ENCODE measurements at regions not wholly inside any gene's neighbourhood (a gene's known extent, or its start where the extent isn't known, plus 50 kb on each side); places are given as distances from the start of the nearest gene placed in this dataset.

DNA sequence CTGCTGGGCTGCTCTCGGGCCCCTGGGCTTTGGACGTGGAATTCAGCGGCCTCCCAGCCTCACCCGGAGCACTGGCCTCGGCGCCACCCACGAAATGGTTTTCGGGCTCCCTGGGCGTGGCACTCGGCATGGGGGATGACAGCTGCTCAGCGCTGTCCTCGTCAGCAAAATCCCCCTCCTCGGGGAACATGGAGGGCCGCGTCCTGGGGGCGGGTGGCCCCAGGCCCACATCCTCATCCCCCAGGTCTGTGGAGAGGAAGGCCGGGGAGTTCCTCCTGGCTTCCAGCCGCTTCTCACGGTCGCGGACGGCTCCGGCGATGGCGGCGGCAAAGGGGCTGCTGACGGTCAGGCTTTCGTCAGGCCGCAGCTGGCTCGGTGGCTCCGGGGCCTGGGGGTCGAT, 88.4 kb downstream of the CTTN start:
- no peak for DNase-seq (ENCODE audit: extremely low read depth in 1 of 2, low read depth in 1 of 2)

- DNase-seq (ENCODE audit: extremely low read depth in 1 of 2, low read depth in 1 of 2), result no peak
Observed at GRCh38 chr11:70487160-70487559, 88.8 kb downstream of the CTTN start.

- DNase-seq (ENCODE audit: extremely low read depth in 1 of 2, low read depth in 1 of 2), result no peak
Observed at GRCh38 chr11:70487756-70488155, 89.4 kb downstream of the CTTN start.

DNA sequence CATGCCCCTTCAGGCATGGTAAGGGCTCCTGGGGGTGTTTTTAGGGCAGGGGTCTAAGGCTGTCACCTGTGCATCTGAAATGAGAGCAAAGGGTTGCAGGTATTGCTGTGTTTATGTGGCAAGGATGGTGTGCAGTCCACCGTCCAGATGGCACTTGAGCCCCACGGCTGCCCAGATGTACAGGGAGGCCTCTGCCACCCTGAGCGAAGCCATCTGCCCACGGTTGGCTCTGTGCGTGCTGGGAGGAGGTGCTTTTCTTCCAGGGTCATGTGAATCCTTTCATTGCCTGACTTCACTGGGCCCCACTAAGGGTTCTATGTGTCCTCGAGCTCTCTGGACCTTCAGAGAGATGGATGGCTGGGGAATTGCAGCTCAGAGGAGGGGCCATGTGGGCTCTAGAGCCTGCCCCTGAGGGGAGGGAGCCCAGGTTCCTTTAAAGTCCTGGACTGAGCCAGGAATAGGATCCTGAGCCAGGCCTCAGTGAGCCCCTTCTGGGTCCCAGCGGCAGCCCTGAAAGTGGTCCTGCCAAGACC, 89.9 kb downstream of the CTTN start:
- DNase-seq (ENCODE audit: extremely low read depth in 1 of 2, low read depth in 1 of 2), result no peak

DNA sequence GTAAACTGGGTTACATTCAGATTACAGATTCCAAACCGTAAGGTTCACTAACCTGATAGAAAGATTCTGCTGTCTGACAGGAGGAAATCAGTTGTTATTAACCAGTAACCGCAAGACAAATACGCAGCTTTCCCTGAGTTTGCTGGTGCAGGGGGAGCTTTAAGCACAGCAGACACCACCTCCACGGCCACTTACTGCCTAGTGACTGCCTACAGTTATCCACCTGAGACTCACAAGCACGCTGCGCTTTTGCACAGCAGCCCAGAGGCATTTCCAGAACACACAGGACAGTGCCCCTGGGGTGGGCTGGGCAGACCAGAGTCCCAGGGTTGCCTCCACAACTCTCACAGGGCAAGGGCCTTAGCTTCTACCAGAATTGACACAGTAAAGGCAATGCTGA, 90.9 kb downstream of the CTTN start:
- no peak for DNase-seq (ENCODE audit: extremely low read depth in 1 of 2, low read depth in 1 of 2)

DNA sequence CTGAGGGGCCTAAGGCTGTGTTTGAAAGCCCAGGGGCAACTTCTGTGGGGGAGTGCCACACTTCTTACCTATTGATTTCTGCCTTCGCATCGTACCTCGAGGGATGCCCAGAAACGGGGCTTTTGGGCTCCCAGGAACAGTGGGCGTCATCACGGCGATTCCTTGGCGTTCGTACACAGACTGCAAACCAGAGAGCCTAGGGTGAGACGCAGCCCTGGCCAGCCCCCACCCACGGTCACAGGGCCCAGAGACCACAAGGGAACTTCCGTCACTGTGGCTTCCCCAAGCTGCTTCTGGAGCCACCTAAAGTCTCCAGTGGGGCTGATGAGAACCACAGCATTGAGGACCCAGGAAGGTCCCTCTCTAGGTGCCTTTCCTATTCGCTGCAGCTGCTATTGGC, 91.9 kb downstream of the CTTN start:
- no peak for DNase-seq (ENCODE audit: extremely low read depth in 1 of 2, low read depth in 1 of 2)

DNA sequence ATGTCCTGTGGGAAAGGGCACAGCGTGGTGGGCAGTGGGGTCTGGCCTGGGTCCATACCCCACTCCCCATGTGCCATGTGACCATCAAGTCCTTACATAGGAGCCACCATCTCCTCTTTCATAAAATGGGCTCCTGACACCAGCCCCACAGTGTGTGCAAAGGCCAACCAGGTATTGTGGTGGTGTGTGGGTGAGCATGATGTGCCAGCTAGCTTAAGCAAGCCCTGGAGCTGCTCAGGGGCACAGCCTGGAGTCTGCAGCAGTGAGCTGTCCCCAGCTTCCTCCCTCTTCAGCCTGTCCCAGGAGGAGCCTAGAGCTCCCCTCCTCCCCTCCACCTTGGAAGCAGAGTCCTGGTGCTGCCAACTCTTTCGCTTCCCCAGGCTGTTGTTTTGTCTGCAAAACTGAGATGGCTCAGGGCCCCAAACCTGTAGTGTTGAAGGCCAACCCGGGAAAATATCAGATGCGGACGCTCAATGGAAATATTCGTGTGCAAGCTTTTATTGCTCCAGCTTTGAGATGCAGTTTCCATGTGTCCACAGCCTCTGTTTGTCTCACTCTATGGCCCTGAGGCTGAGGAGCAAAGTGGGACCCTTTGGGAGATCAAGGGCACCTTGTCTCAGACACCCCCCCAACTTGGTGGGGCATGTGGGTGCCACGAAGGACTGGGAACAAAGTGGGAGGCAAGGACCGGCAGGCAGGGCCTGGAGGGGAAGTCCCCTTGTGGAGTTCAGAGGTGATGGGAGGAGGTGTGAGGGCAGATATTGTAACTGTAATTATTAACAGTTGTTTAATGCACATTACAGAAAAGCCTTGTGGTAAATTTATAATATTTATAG, 92.6 kb downstream of the CTTN start:
- no peak for DNase-seq (ENCODE audit: extremely low read depth in 1 of 2, low read depth in 1 of 2)

GRCh38 chr11:70491696-70492472, 93.6 kb downstream of the CTTN start:
- DNase-seq (ENCODE audit: extremely low read depth in 1 of 2, low read depth in 1 of 2), result no peak

GRCh38 chr11:70493089-70493474, 94.8 kb downstream of the CTTN start:
- DNase-seq (ENCODE audit: extremely low read depth in 1 of 2, low read depth in 1 of 2), result no peak

- no peak for DNase-seq (ENCODE audit: extremely low read depth in 1 of 2, low read depth in 1 of 2)
Observed at GRCh38 chr11:70493891-70494290, 95.6 kb downstream of the CTTN start.

GRCh38 chr11:70494559-70495350, 96.4 kb downstream of the CTTN start:
- no peak for DNase-seq (ENCODE audit: extremely low read depth in 1 of 2, low read depth in 1 of 2)

GRCh38 chr11:70495351-70496310, 97.3 kb downstream of the CTTN start:
- no peak for DNase-seq (ENCODE audit: extremely low read depth in 1 of 2, low read depth in 1 of 2)

DNA sequence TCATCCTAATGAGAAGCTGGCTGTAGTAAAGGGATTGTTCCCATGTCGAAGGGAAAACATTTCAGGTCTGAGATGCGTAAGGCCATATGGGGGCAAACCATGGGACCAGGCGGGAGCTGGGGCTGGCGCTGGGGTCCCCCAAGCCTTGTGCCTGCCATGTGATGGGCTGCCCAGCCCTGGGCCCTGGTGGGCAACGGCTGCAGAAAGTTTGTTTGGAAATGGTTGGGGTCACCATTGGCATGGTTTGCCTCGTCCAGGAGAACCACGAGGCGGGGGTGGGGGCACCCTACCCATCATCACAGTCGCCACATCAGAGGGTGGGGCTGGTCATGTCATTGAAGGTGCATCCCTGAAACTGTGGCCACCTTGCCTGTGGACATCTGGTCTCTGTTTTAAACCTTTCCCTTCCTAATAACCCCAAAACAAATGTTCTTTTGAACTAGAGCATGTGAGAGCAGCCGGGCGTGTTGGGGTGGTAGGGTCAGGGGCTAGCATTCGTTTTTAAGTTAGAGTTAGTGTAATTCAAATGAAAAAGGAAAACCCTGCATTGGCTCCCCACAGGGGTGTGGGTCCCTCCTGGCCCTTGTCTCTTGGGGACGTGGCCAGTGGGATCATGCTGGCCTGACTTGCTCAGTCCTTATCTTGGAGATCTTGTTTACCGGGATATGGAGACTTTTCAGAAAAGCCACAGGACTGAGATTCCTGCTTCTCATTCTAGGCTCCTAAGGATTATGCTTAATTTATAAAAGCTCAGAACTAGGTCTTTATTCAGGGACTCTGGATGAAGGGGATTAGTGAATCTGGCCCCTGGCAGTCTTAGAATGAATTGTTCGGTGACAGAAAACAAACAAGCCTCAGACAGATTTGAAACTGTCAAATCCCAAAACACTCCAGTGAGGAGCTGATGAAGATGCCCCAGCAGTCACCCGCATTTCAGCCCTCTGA, 98.5 kb downstream of the CTTN start:
- DNase-seq (ENCODE audit: extremely low read depth in 1 of 2, low read depth in 1 of 2), result no peak

GRCh38 chr11:70497536-70498075, 99.3 kb downstream of the CTTN start:
- DNase-seq (ENCODE audit: extremely low read depth in 1 of 2, low read depth in 1 of 2), result no peak

GRCh38 chr11:70498171-70498571, 99.8 kb downstream of the CTTN start:
- DNase-seq (ENCODE audit: extremely low read depth in 1 of 2, low read depth in 1 of 2), result no peak

- no peak for DNase-seq (ENCODE audit: extremely low read depth in 1 of 2, low read depth in 1 of 2)
Observed at GRCh38 chr11:70498976-70499801, 100.9 kb downstream of the CTTN start.

GRCh38 chr11:70500076-70500847, 101.9 kb downstream of the CTTN start:
- no peak for DNase-seq (ENCODE audit: extremely low read depth in 1 of 2, low read depth in 1 of 2)
